GM19463 (cell line): ENCODE measurements at regions not wholly inside any gene's neighbourhood (a gene's known extent, or its start where the extent isn't known, plus 50 kb on each side); places are given as distances from the start of the nearest gene placed in this dataset.

ENCODE experiments used
- ATAC-seq: cut with Tn5 transposase; IDR thresholded peaks from one replicate; pipeline ENCODE4 v1.9.1; 2021; ENCODE audit warnings: mild to moderate bottlenecking, moderate library complexity; ENCODE audit not compliant: unreplicated experiment

- ATAC-seq, result no peak
Observed at GRCh38 chr12:105783983-105784947, 354.5 kb downstream of the NUAK1 start.

GRCh38 chr12:105793421-105793820 is 345.3 kb downstream of the NUAK1 start:
- ATAC-seq, result no peak

GRCh38 chr12:105798256-105798845 is 340.4 kb downstream of the NUAK1 start:
- ATAC-seq, result no peak

GRCh38 chr12:105799103-105799502 is 339.7 kb downstream of the NUAK1 start:
- ATAC-seq, result no peak

- no peak for ATAC-seq
Observed at GRCh38 chr12:105801351-105801750, 337.4 kb downstream of the NUAK1 start.

GRCh38 chr12:105803292-105803691 is 335.5 kb downstream of the NUAK1 start:
- ATAC-seq, result no peak

- no peak for ATAC-seq
Observed at GRCh38 chr12:105804591-105805265, 334.0 kb downstream of the NUAK1 start.

GRCh38 chr12:105805730-105806399 is 332.9 kb downstream of the NUAK1 start:
- no peak for ATAC-seq

- ATAC-seq, result no peak
Observed at GRCh38 chr12:105806400-105806770, 332.4 kb downstream of the NUAK1 start.

GRCh38 chr12:105812366-105812765 is 326.4 kb downstream of the NUAK1 start:
- no peak for ATAC-seq

GRCh38 chr12:105813201-105813600 is 325.6 kb downstream of the NUAK1 start:
- no peak for ATAC-seq

GRCh38 chr12:105814283-105814682 is 324.5 kb downstream of the NUAK1 start:
- ATAC-seq, result no peak

- ATAC-seq, result no peak
Observed at GRCh38 chr12:105819549-105819948, 319.2 kb downstream of the NUAK1 start.

- ATAC-seq, result no peak
Observed at GRCh38 chr12:105820429-105821125, 318.2 kb downstream of the NUAK1 start.

- no peak for ATAC-seq
Observed at GRCh38 chr12:105822131-105823105, 316.3 kb downstream of the NUAK1 start.

- ATAC-seq, result no peak
Observed at GRCh38 chr12:105823810-105824209, 314.9 kb downstream of the NUAK1 start.

GRCh38 chr12:105825141-105825540 is 313.6 kb downstream of the NUAK1 start:
- no peak for ATAC-seq

GRCh38 chr12:105831372-105831771 is 307.4 kb downstream of the NUAK1 start:
- no peak for ATAC-seq

- no peak for ATAC-seq
Observed at GRCh38 chr12:105832021-105832420, 306.7 kb downstream of the NUAK1 start.
